HG03159 (cell line): ENCODE measurements at regions not wholly inside any gene's neighbourhood (a gene's known extent, or its start where the extent isn't known, plus 50 kb on each side); places are given as distances from the start of the nearest gene placed in this dataset.
"Not testable (repeated sequence)": the region's sequence is repeated elsewhere in the genome, so short reads cannot be mapped to it uniquely, and the experiment has no call there.

Experiments used
- ATAC-seq: cut with Tn5 transposase; IDR thresholded peaks from one replicate; pipeline ENCODE4 v1.9.1; 2021; ENCODE audit warnings: mild to moderate bottlenecking, moderate library complexity; ENCODE audit not compliant: unreplicated experiment

DNA sequence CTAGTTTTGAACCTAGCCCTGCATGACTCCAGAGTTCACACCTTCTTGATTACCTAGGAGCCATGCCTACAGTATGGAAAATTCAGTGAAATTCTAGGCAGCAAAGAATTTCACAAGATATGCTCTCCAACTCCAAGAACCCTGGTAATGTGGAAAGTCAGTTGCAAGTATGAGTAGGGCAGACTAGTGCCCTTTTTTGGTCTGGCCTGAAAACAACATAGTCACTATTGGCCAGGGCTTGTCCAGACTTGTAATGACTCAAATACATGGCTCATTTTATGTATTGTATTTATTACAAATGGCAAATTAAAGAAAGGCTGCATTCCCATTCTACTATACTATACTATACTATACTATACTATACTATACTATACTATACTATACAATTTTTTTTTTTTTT is 160.4 kb downstream of the ESM1 start:
- ATAC-seq = no peak

DNA sequence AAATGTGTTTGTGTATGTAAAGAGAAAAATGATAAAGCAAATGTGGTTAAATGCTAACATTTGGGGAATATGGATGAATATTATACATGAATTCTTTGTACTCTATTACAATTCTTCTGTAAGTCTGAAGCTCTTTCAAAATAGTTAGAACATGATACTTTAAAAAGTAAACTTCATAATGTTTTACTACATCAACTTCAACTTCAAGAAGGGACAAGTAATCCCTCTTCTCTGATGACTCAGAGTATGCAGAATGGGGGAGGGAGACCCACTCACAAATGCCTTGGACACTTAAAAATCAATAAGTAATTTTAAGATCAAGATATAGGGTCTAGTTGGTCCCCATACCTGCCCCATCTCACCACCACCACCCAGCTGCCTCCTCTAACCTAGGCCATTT is 162.4 kb downstream of the ESM1 start:
- ATAC-seq = no peak

DNA sequence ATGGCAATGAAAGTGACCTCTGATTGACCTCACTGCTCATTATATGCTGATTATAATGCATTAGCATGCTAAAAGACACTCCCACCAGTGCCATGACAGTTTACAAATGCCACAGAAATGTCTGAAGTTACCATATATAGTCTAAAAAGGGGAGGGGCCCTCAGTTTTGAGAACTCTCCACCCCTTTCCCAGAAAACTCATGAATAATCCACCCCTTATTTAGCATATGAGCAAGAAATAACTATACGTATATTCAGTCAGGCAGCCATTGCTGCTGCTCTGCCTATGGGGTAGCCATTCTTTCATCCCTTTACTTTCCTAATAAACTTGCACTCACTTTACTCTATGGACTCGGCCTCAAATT is 163.1 kb downstream of the ESM1 start:
- ATAC-seq = no peak

DNA sequence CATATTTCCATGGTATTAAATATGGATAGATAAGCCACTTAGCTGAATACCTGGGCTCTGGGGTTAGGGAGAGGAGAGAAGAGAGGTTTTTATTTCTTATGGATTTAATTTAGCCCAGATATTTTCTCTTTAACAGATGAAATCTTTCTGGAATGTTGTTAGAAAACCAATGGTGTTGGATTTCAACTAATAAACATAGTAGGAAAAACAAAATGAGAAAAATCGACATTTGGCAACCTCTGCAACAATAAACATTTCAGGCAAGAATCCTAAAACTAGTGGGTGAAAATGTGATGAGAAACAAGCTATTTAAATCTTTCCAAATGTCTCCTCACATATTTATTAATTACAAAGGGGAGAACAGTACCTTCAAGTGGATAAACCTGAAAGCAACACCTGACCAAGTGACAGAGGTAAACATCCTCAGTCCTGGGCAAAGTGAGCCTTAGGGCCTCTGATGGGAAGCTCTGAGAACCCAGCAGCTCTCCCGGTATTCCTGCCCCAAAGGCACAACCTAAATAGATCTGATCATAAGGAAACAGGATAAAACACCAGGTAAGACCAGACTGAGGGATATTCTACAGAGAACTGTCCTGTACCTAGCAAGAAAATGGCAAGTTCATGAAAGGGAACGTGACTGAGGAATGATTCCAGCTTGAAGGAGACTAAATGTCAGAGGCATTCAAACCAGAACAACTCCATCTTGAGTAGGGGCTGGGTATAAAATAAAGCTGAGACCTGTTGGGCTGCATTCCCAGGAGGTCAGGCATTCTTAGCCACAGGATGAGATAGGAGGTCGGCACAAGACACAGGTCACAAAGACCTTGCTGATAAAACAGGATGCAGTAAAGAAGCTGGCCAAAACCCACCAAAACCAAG is 163.7 kb downstream of the ESM1 start:
- ATAC-seq = no peak

DNA sequence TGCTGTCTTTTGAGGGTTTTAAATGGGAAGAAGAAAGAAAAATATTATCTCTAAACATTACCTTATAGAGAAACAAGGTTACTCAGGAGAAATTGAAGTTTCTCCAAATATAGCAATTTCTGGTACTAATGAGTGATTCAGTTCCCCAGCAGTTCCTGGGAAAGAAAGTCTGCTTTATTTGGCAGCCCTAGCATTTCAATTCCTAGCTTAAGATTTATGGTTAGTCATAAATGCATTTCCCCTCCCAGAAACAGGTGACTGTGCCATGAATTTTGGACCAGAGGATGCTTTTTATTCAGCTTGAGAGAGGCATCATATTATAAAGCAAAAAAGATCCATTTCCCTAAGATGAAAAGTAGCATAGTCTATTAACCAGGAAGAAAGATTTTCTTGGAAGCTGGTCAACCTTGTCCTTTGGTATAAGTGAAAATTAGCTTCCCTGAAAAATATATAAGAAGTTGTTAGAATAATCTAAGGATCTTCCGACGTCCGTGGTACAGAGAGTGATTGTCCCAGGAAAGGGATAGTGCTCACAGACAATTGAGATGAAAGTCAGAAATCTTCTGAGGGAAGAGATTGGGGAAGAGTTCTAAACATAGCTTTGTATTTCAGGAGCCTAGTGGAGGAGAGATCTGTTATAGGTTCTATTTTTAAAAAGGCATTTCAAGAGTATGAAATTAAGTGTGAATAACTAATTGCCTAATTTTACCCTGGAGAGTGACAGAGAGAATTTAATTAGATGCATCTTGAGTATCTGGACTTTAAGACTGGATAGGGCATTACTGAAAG is 164.9 kb downstream of the ESM1 start:
- ATAC-seq = no peak

DNA sequence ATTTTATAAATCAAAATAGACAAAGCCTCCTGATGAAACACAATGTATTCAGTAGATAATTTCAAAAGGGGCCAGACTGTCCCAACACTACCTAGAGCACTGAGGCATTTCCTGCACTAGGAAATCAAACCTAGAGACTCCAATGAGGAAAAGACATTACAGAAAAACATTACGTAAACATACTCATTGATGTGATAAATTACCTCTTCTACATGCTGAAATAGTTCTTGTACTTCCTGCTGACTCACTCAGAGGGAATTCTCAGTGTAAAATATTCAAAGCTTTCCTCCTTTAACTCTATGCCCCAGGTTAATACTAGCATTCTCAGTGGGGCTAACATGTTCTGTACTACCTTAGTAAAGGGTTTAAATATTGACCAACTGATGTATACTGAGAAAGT is 178.0 kb downstream of the ESM1 start:
- no peak for ATAC-seq

DNA sequence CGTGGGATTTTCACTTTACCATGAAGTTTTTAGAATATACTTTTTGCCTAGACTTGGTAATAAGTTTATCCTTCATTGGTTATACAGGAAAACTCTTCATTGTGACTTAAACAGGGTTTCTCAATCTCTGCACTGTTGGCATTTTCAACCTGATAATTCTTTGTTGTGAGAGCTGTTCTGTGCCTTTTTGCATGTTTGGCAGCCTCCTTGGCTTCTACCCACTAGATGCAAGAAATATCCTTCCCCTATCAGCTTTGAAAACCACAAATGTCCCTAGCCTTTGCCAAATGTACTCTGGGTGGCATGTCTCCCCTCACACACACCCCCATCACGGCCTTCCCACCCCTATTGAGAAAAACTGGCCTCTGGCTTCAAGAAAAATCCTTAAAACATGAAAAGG is 180.9 kb downstream of the ESM1 start:
- no peak for ATAC-seq

DNA sequence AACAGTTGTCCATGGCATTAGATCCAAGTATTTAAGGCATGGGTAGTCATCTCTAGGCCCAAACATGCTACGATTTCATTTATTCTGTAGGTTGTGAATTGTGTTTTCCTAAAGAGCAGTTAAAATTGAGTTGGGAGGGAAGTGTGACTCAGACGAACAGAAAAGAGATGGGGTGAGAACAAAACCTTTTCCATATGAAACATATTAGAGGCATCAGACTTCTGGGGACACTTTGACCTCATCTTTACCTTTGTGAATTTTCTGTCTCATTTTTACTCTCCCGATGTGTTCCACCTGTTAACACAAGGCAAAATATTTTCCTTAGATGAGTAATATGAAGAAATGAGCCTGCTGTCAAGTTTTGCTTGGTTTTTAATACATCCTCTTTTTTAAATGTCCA is 181.3 kb downstream of the ESM1 start:
- no peak for ATAC-seq

DNA sequence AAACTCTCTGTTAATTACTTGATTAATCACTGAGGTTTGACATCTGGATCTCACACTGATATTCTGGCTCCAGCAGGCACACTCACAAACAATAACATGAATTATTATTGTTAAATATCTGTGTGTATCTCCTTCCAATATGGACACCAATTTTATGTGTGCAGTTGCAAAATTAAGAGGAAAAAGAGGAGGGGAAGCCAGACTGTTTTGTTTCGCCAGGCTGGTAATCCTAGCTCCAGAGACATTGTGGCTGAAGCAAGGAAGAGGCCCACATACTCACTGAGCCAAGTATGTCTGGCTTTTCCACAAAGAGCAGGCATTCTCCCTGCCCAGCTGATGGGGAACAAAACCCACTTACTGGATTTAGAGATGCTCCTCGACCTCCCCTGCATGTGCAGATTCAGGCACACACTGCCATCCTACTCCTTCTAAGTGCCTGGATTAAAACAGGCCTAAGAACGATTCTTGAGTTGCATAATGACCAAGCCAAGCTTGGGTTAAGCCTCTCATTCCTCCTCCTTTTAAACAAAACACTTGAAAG is 181.9 kb downstream of the ESM1 start:
- ATAC-seq = no peak

DNA sequence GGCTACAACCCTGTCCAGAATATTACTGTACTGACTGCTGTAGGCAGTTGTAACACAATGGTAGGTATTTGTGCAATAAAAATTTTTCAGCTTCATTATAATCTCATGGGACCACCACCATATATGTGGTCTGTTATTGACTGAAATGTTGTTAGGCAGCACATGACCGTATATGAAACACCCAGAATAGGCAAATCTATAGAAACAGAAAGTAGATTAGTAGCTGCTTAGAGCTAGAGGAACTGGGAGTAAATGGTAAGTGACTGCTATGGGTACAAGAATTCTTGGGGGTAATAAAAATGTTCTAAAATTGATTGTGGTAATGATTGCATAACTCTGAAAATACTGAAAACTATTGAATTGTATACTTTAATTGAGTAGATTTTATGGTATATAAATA is 185.7 kb downstream of the ESM1 start:
- ATAC-seq = peak; percentile 88

DNA sequence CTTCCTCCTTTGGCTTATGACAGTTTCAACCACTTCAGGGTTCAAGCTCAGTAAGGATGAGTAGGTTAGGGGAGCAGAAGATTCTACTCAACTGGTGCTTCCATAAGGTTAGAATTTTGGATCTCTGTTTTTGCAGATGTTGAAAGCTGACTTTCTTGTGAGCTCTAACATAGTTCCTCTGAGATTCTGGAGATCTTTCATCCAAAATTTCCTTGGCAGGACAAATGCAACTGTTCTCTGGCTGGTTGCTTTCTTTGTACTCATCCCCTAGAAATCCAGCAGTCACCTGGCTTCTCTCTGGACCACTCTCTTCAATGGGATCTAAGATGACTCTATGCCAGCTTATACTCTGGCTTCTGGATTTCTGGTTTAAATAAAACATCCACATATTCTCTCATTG is 189.6 kb downstream of the ESM1 start:
- no peak for ATAC-seq

DNA sequence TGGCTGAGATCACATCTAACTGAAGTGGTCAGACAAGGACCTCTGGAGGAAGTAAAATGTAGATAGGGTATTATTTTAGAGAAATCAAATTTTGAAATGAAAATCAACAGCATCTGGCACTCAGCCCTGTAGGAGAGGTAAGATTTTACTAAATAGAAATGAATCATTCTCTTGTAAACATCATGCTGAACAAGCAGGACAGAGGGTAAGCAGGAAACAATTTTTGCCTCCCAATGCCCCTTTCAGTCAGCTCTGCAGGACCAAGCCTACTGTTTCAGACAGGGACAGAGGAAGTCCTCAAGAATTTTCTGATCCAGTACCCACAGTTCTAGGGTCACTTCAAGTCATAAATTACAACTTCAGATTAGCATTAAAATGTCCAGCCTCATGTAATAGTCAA is 190.1 kb downstream of the ESM1 start:
- no peak for ATAC-seq

DNA sequence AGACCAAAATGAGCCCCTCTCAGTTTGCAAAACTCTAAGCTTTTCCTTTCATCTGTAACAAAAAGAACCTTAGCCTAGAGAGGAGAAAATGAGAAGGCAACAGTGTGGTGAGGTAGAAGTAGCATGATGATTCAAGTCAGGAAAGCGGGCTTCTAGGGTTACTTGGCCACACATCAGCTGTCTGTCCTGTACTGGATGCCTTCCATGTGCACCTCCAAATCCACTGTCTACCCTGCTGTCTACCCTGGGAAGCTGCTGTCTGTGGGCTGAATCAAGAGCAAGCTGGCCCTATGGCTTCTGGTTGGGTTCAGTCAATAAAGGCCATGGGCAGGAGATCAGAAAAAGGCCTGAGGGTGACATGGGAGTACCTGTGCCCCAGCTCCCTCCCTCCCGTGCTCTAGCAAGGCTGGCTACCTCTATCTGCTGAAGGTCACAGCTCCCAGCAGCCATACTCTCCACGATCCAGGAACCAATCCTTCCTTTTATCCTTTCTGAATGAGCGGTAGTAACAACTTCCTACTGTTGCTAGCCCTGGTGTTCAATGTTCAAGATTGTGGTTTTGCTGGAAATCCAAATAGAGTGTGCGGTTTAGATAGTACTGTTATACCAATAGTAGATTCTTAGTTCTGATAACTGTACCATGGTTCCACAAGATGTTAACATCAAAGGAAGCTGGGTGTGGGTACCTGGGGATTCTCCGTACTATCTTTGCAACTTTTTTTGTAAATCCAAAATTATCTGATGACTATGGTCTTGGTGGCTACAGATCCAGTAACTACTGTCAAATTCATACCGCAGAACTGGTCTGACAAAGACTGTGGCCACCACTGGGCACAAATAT is 191.0 kb downstream of the ESM1 start:
- ATAC-seq = no peak

DNA sequence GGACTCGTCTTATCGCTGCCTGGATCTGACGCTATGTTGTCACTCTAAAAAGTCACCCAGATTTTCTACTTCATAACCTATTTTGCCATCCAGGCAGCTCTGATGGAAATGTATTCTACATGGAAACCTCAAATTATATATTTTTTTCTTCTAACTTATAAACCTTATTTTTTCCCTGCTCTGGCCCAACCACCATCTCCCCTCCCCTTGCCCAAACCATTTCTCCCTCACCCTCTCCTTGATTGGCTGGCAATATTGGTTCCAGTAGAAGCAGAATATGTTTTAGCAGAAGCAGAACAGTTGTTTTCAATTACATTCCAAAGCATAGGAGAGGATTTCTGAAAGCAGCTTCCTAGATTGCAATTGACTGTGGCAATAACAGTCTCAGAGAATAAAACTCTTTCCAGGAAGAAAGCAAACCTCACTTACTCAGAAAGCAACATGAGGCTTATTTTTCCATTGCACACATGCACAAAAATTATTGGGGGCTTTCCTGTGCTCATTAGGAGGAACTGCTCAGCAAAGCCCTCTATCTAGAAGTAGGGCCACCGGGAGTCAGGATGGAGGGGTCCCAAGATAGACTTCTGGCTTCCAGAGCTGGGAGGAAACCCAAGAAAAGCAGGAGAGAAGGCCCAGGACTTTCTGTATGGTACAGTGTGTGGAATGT is 191.8 kb downstream of the ESM1 start:
- no peak for ATAC-seq

DNA sequence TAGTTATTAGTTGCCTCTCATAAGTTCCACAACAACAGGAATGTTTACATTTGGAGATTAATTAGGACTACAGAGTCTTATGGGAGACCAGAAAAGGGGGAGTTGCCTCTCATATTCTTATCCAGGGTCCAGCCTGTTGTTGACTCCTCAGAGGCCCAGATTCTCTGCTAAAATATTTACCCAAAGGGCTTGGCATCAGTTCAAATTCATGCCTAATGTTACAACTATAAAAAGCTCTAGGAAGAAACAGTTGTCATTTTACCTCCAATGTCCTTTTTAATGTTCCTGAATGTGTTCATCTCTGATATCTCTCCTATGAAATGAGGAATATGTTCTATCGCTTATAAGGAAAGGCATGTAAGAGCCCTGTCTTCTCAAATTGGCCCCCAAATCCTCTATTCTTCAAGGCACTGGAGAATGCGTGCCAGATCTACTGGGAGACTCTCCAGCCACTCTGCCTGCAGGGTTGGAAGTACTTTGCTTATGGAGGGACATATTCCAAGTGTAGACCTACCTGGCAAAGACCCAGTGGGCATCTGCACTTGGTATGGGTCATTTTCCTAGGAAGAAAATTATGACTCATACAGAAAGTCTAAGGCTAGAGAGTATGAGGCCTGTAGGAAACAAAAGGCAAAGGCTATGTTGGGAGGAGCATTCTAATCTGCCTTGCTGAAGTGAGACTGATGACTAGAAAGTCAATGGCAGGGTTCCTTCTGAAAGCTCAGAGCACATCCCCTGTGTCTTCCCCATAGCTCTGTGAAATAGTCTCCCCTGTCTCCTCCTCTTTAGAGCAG is 192.6 kb downstream of the ESM1 start:
- no peak for ATAC-seq

DNA sequence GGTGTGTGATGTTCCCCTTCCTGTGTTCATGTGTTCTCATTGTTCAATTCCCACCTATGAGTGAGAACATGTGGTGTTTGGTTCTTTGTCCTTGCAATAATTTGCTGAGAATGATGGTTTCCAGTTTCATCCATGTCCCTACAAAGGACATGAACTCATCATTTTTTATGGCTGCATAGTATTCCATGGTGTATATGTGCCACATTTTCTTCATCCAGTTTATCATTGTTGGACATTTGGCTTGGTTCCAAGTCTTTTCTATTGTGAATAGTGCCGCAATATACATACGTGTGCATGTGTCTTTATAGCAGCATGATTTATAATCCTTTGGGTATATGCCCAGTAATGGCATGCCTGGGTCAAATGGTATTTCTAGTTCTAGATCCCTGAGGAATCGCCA is 197.5 kb downstream of the ESM1 start:
- not testable (repeated sequence) for ATAC-seq

DNA sequence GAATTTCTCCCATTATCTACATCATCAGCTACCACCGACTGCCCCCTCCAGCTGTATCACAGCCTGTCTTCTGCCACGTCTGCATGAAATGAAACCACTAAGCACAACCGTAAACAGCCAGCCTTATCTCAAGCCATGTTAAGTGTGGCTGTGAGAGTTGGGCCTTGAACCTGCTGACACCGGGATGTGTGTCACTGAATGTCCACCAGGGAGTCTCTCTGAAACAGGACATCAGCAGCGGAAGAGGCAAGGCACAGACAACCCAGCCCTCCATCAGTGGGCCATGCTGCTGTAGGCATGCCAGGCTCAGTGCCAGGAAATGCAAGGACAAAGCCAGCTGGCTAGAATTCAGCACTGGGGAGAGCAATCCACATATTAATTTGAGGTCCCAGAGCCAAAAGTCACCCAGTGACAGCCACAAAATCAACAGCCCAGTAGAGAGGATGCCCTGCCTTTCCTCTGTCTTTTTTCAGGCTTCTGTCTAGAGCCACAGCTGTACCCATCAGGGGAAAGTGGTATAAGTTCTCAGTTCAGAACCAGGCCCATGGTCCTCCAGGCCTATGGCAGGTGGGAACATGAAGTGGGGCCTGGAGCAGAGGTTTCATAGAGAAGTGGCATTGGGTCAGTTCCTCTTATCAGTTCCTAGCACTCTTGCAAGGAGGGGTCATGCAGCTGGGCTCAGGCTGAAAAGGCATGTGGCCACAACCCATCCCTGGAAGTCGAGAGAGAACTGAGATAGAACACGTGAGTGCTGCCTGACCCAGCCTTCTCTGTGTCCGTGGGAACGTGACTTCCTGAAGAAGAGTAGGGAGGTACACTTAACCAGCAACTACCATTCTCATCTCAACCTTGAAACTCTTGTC is 199.4 kb downstream of the ESM1 start:
- ATAC-seq = peak; percentile 91

DNA sequence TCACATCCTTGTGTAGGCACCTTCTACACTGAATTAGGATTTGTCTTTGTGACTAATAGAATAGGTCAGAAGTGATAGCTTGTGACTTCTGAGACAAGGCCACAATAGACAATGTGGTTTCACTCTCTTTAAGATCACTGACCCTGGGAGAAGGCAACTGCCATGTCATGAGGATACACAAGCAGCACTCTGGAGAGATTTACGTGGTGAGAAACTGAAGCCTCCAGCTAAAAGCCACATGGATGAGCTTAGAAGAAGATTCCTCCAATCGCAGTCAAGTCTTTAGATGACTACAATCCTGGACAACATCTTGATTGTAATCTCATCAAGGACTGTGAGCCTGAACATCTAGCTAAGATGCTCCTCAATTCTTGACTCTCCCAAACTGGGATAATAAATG is 206.6 kb downstream of the ESM1 start:
- no peak for ATAC-seq

DNA sequence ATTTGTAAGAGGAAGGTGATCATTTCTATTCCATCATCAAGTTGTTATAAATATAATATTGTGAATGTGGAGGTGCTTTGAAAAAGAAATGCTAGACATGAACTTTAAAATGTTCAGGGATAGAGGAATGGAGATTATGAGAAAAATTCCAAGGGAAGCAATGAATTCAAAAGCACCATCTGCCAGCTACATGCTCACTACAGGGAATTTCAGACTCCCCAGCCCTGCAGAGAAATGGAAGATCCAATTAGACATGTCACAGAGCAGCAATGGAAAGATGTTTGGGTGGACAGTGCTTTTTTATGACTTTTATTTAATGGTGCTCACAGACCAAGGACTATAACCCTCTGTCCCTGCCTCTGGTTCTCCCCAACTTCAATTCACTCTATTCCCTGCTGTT is 209.7 kb downstream of the ESM1 start:
- ATAC-seq = no peak
